ENCODE measurements at regions not wholly inside any gene's neighbourhood (a gene's known extent, or its start where the extent isn't known, plus 50 kb on each side); places are given as distances from the start of the nearest gene placed in this dataset.

- intact Hi-C loops (cut with micrococcal nuclease) = no loop called here
- H3K9me3 Mint-ChIP-seq = peaks cover 0 to 2% of the 10 kb centered on the region in 2 donors
- 67% methylated on average over 2 of the region's 2 CpGs for WGBS (ENCODE audit: insufficient coverage)
Observed at GRCh38 chr5:169445191-169445590, 138.4 kb upstream of the SPDL1 start.

GRCh38 chr5:169442913-169443784, 140.4 kb upstream of the SPDL1 start:
- H3K36me3 Mint-ChIP-seq = no peaks in the 10 kb centered on the region
- H3K36me3 ChIP-seq (ENCODE audit: control insufficient read depth, insufficient read depth, low read length) = no peaks in the 10 kb centered on the region
- H3K9me3 Mint-ChIP-seq = peaks cover 0 to 2% of the 10 kb centered on the region in 2 donors
- DNase-seq (no peak), ATAC-seq (no peak)
- no peak overlapping the region for H3K27ac Mint-ChIP-seq
- no peaks in the 10 kb centered on the region for H3K9me3 ChIP-seq (ENCODE audit: control insufficient read depth, insufficient read depth, low read length)
- H3K27me3 ChIP-seq (ENCODE audit: control insufficient read depth, insufficient read depth, low read length) = no peaks in the 10 kb centered on the region
- no peaks in the 10 kb centered on the region for H3K4me1 Mint-ChIP-seq
- no peaks in the 10 kb centered on the region for H3K4me1 ChIP-seq (ENCODE audit: control insufficient read depth, insufficient read depth, low read length)
- WGBS (ENCODE audit: insufficient coverage) = 77% methylated on average over 9 of the region's 9 CpGs
- H3K4me3 ChIP-seq (ENCODE audit: low read length) = no peak overlapping the region
- H3K27ac ChIP-seq (ENCODE audit: low read length) = no peak overlapping the region
- TF ChIP-seq CTCF (IDR thresholded peaks at IDR 0.05) = no peak
- intact Hi-C loops (cut with micrococcal nuclease) = no loop called here
- no peak overlapping the region for H3K4me3 Mint-ChIP-seq
- peaks cover 3 to 6% of the 10 kb centered on the region in 2 donors for H3K27me3 Mint-ChIP-seq (ENCODE audit: low read depth in 2 of 2)

More at GRCh38 chr5:169445191-169445590, 138.4 kb upstream of the SPDL1 start:
- DNase-seq (no peak), ATAC-seq (no peak)
- Histone ChIP-seq H3K4me1 (ENCODE audit: control insufficient read depth, insufficient read depth, low read length) (no peaks in the 10 kb centered on the region), H3K4me3 (ENCODE audit: low read length) (no peak overlapping the region), H3K27ac (ENCODE audit: low read length) (no peak overlapping the region), H3K27me3 (ENCODE audit: control insufficient read depth, insufficient read depth, low read length) (no peaks in the 10 kb centered on the region), H3K36me3 (ENCODE audit: control insufficient read depth, insufficient read depth, low read length) (no peaks in the 10 kb centered on the region), H3K9me3 (ENCODE audit: control insufficient read depth, insufficient read depth, low read length) (no peaks in the 10 kb centered on the region)
- no peak overlapping the region for H3K27ac Mint-ChIP-seq
- H3K36me3 Mint-ChIP-seq = no peaks in the 10 kb centered on the region
- peaks cover 0 to 3% of the 10 kb centered on the region in 2 donors for H3K27me3 Mint-ChIP-seq (ENCODE audit: low read depth in 2 of 2)
- TF ChIP-seq CTCF (IDR thresholded peaks at IDR 0.05) = no peak
- H3K4me3 Mint-ChIP-seq = no peak overlapping the region
- H3K4me1 Mint-ChIP-seq = no peaks in the 10 kb centered on the region

GRCh38 chr5:169442403-169442874, 141.1 kb upstream of the SPDL1 start:
- TF ChIP-seq CTCF (IDR thresholded peaks at IDR 0.05) = no peak
- peaks cover 7 to 14% of the 10 kb centered on the region in 2 donors for H3K27me3 Mint-ChIP-seq (ENCODE audit: low read depth in 2 of 2)
- Histone ChIP-seq H3K4me3 (ENCODE audit: low read length) (no peak overlapping the region), H3K4me1 (ENCODE audit: control insufficient read depth, insufficient read depth, low read length) (no peaks in the 10 kb centered on the region), H3K27ac (ENCODE audit: low read length) (no peak overlapping the region), H3K27me3 (ENCODE audit: control insufficient read depth, insufficient read depth, low read length) (no peaks in the 10 kb centered on the region), H3K36me3 (ENCODE audit: control insufficient read depth, insufficient read depth, low read length) (no peaks in the 10 kb centered on the region), H3K9me3 (ENCODE audit: control insufficient read depth, insufficient read depth, low read length) (no peaks in the 10 kb centered on the region)
- no peak overlapping the region for H3K4me3 Mint-ChIP-seq
- no peaks in the 10 kb centered on the region for H3K36me3 Mint-ChIP-seq
- intact Hi-C loops (cut with micrococcal nuclease) = no loop called here
- H3K9me3 Mint-ChIP-seq = peaks cover 0 to 2% of the 10 kb centered on the region in 2 donors
- WGBS (ENCODE audit: insufficient coverage) = 75% methylated on average over 2 of the region's 2 CpGs
- ATAC-seq (no peak), DNase-seq (no peak)
- H3K27ac Mint-ChIP-seq = no peak overlapping the region
- H3K4me1 Mint-ChIP-seq = no peaks in the 10 kb centered on the region

All from natural killer cell (primary cell).